Activated naive CD4-positive, alpha-beta T cell treated with anti-CD3 and anti-CD28 coated beads, Interleukin-2, amount 50 U/mL, for 72 hours (primary cell): ENCODE measurements at regions not wholly inside any gene's neighbourhood (a gene's known extent, or its start where the extent isn't known, plus 50 kb on each side); places are given as distances from the start of the nearest gene placed in this dataset.
"Not testable (repeated sequence)": the region's sequence is repeated elsewhere in the genome, so short reads cannot be mapped to it uniquely, and the experiment has no call there.

Source experiments
- ATAC-seq, 2 donors: fragments of 150-1000 bp; cut with Tn5 transposase; 2 replicates each; pipeline ENCODE4 v1.10.0; 2021; ENCODE audit warnings: mild to moderate bottlenecking in 2 of 2, moderate library complexity in 2 of 2
- DNase-seq, 2 donors: peaks; one replicate each; pipeline ENCODE4 v3.0.0; 2021 to 2022; ENCODE audit warnings: low spot score in 2 of 2
- H3K27ac Mint-ChIP-seq, 2 donors: one replicate each; pipeline ENCODE4 v1.8.0; 2022; ENCODE audit warnings: mild to moderate bottlenecking in 2 of 2, mixed read lengths in 2 of 2
- H3K36me3 Mint-ChIP-seq, 2 donors: one replicate each; pipeline ENCODE4 v1.8.0; 2022; ENCODE audit warnings: mixed read lengths in 2 of 2
- H3K9me3 Mint-ChIP-seq, 2 donors: one replicate each; pipeline ENCODE4 v1.8.0; 2022; ENCODE audit warnings: mixed read lengths in 2 of 2

DNA sequence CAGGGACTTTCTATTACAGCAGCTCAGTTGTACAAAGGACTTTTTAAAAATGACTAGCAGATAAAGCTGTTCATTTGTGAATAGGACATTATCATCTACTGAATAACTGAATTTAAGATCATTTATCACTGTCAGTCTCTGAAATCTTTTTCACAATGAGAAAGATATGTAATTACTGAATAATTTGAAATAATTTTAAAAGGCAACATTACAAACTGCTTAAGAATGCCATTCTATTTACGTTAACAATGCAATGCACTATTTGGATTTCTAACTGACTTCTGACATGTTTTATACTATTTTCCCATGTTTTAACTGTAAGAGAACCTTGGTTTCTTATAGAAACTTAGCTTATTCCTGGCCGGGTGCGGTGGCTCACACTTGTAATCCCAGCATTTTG, 2033.0 kb upstream of the PCDH20 start:
- Mint-ChIP-seq H3K36me3 (no peaks in the 10 kb centered on the region), H3K27ac (no peak overlapping the region), H3K9me3 (peaks cover 0 to 9% of the 10 kb centered on the region in 2 donors)
- ATAC-seq (no peak), DNase-seq (no peak)

- H3K36me3 Mint-ChIP-seq, result no peaks in the 10 kb centered on the region
- DNase-seq, result no peak
- ATAC-seq, result no peak
- H3K9me3 Mint-ChIP-seq, result peaks cover 6 to 9% of the 10 kb centered on the region in 2 donors
- H3K27ac Mint-ChIP-seq, result peak overlapping the region in 1 of 2 donors; percentile 68
Measured at GRCh38 chr13:63446329-63446728, 2030.7 kb upstream of the PCDH20 start.

- not testable (repeated sequence) for H3K27ac Mint-ChIP-seq, H3K36me3 Mint-ChIP-seq, DNase-seq, ATAC-seq
- H3K9me3 Mint-ChIP-seq, result peaks cover 6 to 15% of the 10 kb centered on the region in 2 donors
Measured at GRCh38 chr13:63444225-63444624, 2028.6 kb upstream of the PCDH20 start.

GRCh38 chr13:63438951-63439350, 2023.3 kb upstream of the PCDH20 start:
- no peak overlapping the region for H3K27ac Mint-ChIP-seq
- DNase-seq (no peak), ATAC-seq (no peak)
- H3K36me3 Mint-ChIP-seq, result no peaks in the 10 kb centered on the region
- H3K9me3 Mint-ChIP-seq, result peaks cover 13 to 14% of the 10 kb centered on the region in 2 donors

GRCh38 chr13:63436325-63436668, 2020.6 kb upstream of the PCDH20 start:
- Mint-ChIP-seq H3K36me3 (no peaks in the 10 kb centered on the region), H3K9me3 (peaks cover 8 to 13% of the 10 kb centered on the region in 2 donors), H3K27ac (no peak overlapping the region)
- DNase-seq (no peak), ATAC-seq (no peak)

DNA sequence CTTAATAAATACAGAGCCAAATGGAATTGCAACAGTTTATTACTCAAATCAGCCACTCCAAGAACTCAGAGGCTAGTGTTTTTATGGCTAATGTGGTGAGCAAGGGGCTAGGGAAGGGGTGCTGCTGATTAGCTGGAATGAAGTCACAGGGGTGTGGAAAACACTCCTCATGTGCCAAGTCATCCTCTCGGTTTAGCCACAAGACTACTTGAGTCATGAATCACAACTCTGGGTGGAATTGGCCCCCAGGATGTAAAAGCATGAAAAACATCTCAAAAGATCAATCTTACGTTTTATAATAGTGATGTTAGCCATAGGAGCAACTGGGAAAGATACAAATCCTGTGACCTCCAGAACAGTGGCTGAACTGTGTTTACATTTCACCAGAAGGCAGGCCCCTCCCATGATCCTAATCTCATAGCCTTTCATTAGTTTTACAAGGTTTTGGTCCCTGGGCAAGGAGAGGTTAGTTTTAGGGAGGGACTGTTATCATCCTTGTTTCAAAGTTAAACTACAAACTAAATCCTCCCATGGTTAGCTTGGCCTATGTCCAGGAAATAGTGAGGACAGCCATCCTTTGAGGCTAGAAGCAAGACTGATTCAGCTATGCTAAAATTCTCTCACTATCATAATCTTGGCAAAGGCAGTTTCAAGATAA, 2020.1 kb upstream of the PCDH20 start:
- Mint-ChIP-seq H3K9me3 (peaks cover 8 to 13% of the 10 kb centered on the region in 2 donors), H3K36me3 (no peaks in the 10 kb centered on the region), H3K27ac (no peak overlapping the region)
- DNase-seq (no peak), ATAC-seq (no peak)

DNA sequence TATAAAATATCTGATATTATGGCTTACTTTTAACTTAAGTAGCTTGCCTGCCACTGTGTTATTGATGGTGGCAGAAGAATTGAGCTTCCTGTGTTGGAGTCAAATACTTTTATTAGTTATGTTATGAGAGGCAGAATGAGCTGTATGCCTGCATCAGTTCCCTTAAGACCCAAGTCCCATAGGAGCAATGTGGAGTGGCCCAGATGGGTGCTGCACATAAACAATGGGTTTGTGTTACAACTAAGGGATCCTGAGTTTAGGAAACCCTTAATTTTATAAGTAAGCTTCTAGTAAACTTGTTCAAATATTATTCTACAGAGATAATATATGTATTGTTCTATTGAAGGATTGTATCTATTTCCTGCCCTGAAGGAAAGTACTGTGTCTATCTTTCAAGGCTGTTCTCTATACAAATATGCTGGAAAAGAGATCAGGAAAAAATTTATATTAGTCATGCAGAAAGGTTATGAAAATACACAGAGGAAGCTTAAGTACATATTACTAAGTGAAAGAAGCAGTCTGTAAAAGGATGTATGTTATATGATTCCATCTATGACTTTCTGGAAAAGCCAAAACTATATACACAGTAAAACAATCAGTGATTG, 2018.0 kb upstream of the PCDH20 start:
- DNase-seq (no peak), ATAC-seq (no peak)
- H3K9me3 Mint-ChIP-seq, result peaks cover under 1 to 8% of the 10 kb centered on the region in 2 donors
- no peaks in the 10 kb centered on the region for H3K36me3 Mint-ChIP-seq
- H3K27ac Mint-ChIP-seq, result no peak overlapping the region

- peaks cover 5 to 7% of the 10 kb centered on the region in 2 donors for H3K9me3 Mint-ChIP-seq
- no peak for ATAC-seq
- no peaks in the 10 kb centered on the region for H3K36me3 Mint-ChIP-seq
Measured at GRCh38 chr13:63427170-63427569, 2011.5 kb upstream of the PCDH20 start.

DNA sequence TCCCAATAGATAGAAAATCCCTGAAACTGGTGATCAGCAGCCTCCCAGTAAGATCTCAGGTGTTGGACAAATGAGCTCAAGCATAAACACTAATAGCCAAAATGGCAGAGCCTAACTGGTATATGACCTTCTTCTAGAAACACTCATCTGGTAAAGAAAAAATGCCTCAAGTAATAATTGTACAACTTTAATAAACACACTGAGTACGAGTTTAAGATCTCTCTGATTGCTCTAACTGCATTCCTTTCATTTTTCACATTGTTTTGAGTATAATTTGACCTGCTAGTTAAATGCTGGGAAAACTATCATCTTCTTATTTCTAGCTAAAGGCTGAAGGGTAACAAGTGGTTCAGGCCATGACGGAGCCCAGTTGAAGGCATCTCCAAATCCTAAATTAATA, 2009.5 kb upstream of the PCDH20 start:
- no peaks in the 10 kb centered on the region for H3K36me3 Mint-ChIP-seq
- ATAC-seq, result no peak
- H3K27ac Mint-ChIP-seq, result no peak overlapping the region
- no peak for DNase-seq
- H3K9me3 Mint-ChIP-seq, result peaks cover 5 to 7% of the 10 kb centered on the region in 2 donors

More at GRCh38 chr13:63427170-63427569, 2011.5 kb upstream of the PCDH20 start:
- no peak for DNase-seq
- no peak overlapping the region for H3K27ac Mint-ChIP-seq

- ATAC-seq, result no peak
- Mint-ChIP-seq H3K9me3 (peaks cover 4 to 5% of the 10 kb centered on the region in 2 donors), H3K27ac (no peak overlapping the region), H3K36me3 (no peaks in the 10 kb centered on the region)
- DNase-seq, result no peak
Measured at GRCh38 chr13:63421123-63421522, 2005.5 kb upstream of the PCDH20 start.

DNA sequence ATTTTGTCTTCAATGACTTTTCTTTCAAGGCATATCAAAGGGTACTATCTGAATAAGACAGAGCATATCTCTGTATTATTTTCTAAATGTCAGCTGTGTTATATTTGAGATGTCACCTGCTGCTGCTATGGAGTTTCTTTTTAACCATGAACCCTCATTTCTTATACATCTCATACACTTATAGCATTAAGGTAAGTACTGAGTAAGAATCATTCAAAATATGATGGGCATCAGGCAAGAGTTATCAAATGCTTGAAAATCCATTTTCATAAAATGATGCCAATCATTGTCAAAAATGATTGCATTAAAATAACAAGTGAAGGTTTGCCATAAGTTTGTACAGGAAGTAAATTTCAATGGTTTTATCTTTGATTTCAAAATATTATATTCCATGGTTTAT, 2005.0 kb upstream of the PCDH20 start:
- no peak overlapping the region for H3K27ac Mint-ChIP-seq

DNA sequence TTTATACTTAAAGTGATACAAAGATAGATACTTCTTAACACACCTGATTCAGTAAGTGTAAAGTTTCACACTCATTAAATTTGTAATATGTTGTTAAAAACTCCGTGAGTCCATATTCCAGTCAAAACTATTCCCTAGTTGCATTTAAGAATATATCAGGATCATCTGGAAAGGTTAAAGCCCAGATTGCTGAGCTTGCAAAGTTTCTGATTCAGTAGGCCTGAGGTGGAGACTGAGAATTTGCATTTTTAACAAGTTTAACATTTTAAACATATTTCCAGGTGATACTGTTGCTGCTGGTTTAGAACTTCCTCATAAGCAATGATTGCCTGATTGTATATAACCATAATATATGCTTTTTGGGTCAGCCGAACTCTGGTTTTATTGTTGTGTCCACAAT, 1998.6 kb upstream of the PCDH20 start:
- DNase-seq (no peak), ATAC-seq (no peak)
- Mint-ChIP-seq H3K36me3 (no peaks in the 10 kb centered on the region), H3K9me3 (peaks cover 8 to 12% of the 10 kb centered on the region in 2 donors), H3K27ac (no peak overlapping the region)

More for the DNA sequence above, 2005.0 kb upstream of the PCDH20 start:
- DNase-seq (no peak), ATAC-seq (no peak)
- Mint-ChIP-seq H3K36me3 (no peaks in the 10 kb centered on the region), H3K9me3 (peaks cover 4 to 5% of the 10 kb centered on the region in 2 donors)

DNA sequence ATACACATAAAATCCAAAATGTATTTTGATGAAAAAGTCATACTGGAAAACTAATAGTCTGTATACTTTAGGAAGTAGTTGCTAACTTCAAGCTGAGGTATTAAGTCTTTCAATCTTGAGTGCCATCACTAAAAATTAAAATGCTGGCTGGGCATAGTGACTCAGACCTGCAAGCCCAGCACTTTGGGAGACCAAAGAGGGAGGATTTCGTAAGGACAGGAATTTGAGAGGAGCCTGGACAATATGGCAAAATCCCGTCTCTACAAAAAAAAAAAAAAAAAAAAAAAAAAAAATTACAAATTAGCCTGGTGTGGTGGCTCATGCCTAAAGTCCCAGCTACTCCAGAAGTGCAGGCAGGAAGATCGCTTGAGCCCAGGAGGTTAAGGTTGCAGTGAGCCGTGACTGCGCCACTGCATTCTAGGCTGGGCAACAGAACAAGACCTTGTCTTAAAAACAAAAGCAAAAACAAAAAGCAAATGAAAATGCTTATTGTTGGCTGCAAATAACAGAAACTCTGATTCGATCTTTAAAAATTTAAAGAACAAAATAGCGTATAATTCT, 1994.2 kb upstream of the PCDH20 start:
- H3K9me3 Mint-ChIP-seq, result peaks cover 14 to 17% of the 10 kb centered on the region in 2 donors
- no peak for DNase-seq
- H3K36me3 Mint-ChIP-seq, result no peaks in the 10 kb centered on the region
- no peak overlapping the region for H3K27ac Mint-ChIP-seq
- no peak for ATAC-seq

- ATAC-seq, result no peak
- peaks cover 13 to 22% of the 10 kb centered on the region in 2 donors for H3K9me3 Mint-ChIP-seq
Measured at GRCh38 chr13:63408331-63409189, 1992.9 kb upstream of the PCDH20 start.

DNA sequence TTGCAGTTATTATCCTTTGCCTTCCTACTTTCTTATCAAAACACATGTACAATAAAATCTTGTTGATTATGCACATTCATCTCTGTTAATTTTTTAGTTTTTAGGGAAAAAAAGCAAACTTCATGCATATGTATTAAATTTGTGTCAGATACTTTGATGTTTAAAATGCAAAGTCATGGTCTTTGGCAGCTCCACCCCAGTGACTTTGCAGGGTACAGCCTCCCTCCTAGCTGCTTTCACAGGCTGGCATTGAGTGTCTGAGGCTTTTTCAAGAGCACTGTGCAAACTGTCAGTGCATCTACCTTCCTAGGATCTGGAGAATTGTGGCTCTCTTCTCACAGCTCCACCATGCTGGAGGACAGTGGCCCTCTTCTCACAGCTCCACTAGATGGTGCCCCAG, 1988.1 kb upstream of the PCDH20 start:
- ATAC-seq (no peak), DNase-seq (no peak)
- Mint-ChIP-seq H3K27ac (no peak overlapping the region), H3K36me3 (no peaks in the 10 kb centered on the region), H3K9me3 (peaks cover 21 to 36% of the 10 kb centered on the region in 2 donors)

More at GRCh38 chr13:63408331-63409189, 1992.9 kb upstream of the PCDH20 start:
- no peak for DNase-seq
- no peaks in the 10 kb centered on the region for H3K36me3 Mint-ChIP-seq
- H3K27ac Mint-ChIP-seq, result no peak overlapping the region

GRCh38 chr13:63396746-63397145, 1981.1 kb upstream of the PCDH20 start:
- Mint-ChIP-seq H3K36me3 (no peaks in the 10 kb centered on the region), H3K27ac (no peak overlapping the region), H3K9me3 (peaks cover under 1 to 5% of the 10 kb centered on the region in 2 donors)
- DNase-seq, result no peak
- no peak for ATAC-seq

GRCh38 chr13:63393112-63393511, 1977.5 kb upstream of the PCDH20 start:
- DNase-seq (no peak), ATAC-seq (no peak)
- Mint-ChIP-seq H3K9me3 (peaks cover 4 to 8% of the 10 kb centered on the region in 2 donors), H3K36me3 (no peaks in the 10 kb centered on the region), H3K27ac (no peak overlapping the region)
